ENCODE measurements at regions not wholly inside any gene's neighbourhood (a gene's known extent, or its start where the extent isn't known, plus 50 kb on each side); places are given as distances from the start of the nearest gene placed in this dataset.

- TF ChIP-seq CTCF (conservative IDR thresholded peaks at IDR 0.05; ENCODE audit: low read length) (no peak), EZH2phosphoT487 (IDR thresholded peaks at IDR 0.05; ENCODE audit: borderline replicate concordance) (no peak)
Observed at GRCh38 chr2:195122653-195123052, 534.4 kb upstream of the SLC39A10 start.
